ENCODE measurements at regions not wholly inside any gene's neighbourhood (a gene's known extent, or its start where the extent isn't known, plus 50 kb on each side); places are given as distances from the start of the nearest gene placed in this dataset.

- Histone ChIP-seq H4K20me1 (ENCODE audit: low read depth, low read length) (no peaks in the 10 kb centered on the region), H3K9ac (ENCODE audit: low read length) (no peak overlapping the region), H3K9me3 (ENCODE audit: insufficient read depth, low read length) (no peaks in the 10 kb centered on the region), H3K79me2 (ENCODE audit: insufficient read depth, low read length) (no peaks in the 10 kb centered on the region), H3K27me3 (ENCODE audit: low read length) (no peaks in the 10 kb centered on the region), H3K9me2 (replicated peaks; ENCODE audit: insufficient read depth, low read length) (no peaks in the 10 kb centered on the region), H3K4me3 (ENCODE audit: insufficient read depth, low read length, poor library complexity, severe bottlenecking) (no peak overlapping the region), H3F3A (ENCODE audit: insufficient read depth) (no peaks in the 10 kb centered on the region), H3K4me2 (ENCODE audit: low read depth, low read length, poor library complexity, severe bottlenecking) (no peak overlapping the region), H3K27ac (ENCODE audit: low read depth, low read length) (no peak overlapping the region), H2AFZ (ENCODE audit: low read depth, low read length, severe bottlenecking) (no peak overlapping the region), H3K36me3 (ENCODE audit: low read length) (no peaks in the 10 kb centered on the region)
- TF ChIP-seq CTCF (IDR thresholded peaks at IDR 0.05; ENCODE audit: insufficient read depth, low read length, poor library complexity, severe bottlenecking) (no peak), EZH2phosphoT487 (conservative IDR thresholded peaks at IDR 0.05; ENCODE audit: low read length) (no peak)
These were observed 63.4 kb upstream of the L3MBTL4 start for GRCh38 chr18:6478121-6478520.

- Histone ChIP-seq H3K79me2 (ENCODE audit: insufficient read depth, low read length) (no peaks in the 10 kb centered on the region), H3F3A (ENCODE audit: insufficient read depth) (no peaks in the 10 kb centered on the region), H3K9me2 (replicated peaks; ENCODE audit: insufficient read depth, low read length) (no peaks in the 10 kb centered on the region), H3K27ac (ENCODE audit: low read depth, low read length) (no peak overlapping the region), H3K9ac (ENCODE audit: low read length) (no peak overlapping the region), H3K4me3 (ENCODE audit: insufficient read depth, low read length, poor library complexity, severe bottlenecking) (no peak overlapping the region), H3K4me2 (ENCODE audit: low read depth, low read length, poor library complexity, severe bottlenecking) (no peak overlapping the region), H4K20me1 (ENCODE audit: low read depth, low read length) (no peaks in the 10 kb centered on the region), H3K9me3 (ENCODE audit: insufficient read depth, low read length) (no peaks in the 10 kb centered on the region), H3K36me3 (ENCODE audit: low read length) (no peaks in the 10 kb centered on the region), H2AFZ (ENCODE audit: low read depth, low read length, severe bottlenecking) (no peak overlapping the region), H3K27me3 (ENCODE audit: low read length) (no peaks in the 10 kb centered on the region)
- TF ChIP-seq CTCF (IDR thresholded peaks at IDR 0.05; ENCODE audit: insufficient read depth, low read length, poor library complexity, severe bottlenecking) (no peak), EZH2phosphoT487 (conservative IDR thresholded peaks at IDR 0.05; ENCODE audit: low read length) (no peak)
These were observed 65.0 kb upstream of the L3MBTL4 start for GRCh38 chr18:6479699-6480098.

GRCh38 chr18:6482198-6482977, 67.7 kb upstream of the L3MBTL4 start:
- Histone ChIP-seq H3K79me2 (ENCODE audit: insufficient read depth, low read length) (no peaks in the 10 kb centered on the region), H3F3A (ENCODE audit: insufficient read depth) (no peaks in the 10 kb centered on the region), H4K20me1 (ENCODE audit: low read depth, low read length) (no peaks in the 10 kb centered on the region), H2AFZ (ENCODE audit: low read depth, low read length, severe bottlenecking) (no peak overlapping the region), H3K9me3 (ENCODE audit: insufficient read depth, low read length) (no peaks in the 10 kb centered on the region), H3K4me3 (ENCODE audit: insufficient read depth, low read length, poor library complexity, severe bottlenecking) (no peak overlapping the region), H3K9ac (ENCODE audit: low read length) (no peak overlapping the region), H3K36me3 (ENCODE audit: low read length) (no peaks in the 10 kb centered on the region), H3K27me3 (ENCODE audit: low read length) (no peaks in the 10 kb centered on the region), H3K4me2 (ENCODE audit: low read depth, low read length, poor library complexity, severe bottlenecking) (no peak overlapping the region), H3K27ac (ENCODE audit: low read depth, low read length) (no peak overlapping the region), H3K9me2 (replicated peaks; ENCODE audit: insufficient read depth, low read length) (no peaks in the 10 kb centered on the region)
- no peak for TF ChIP-seq EZH2phosphoT487 (conservative IDR thresholded peaks at IDR 0.05; ENCODE audit: low read length)
- no peak for TF ChIP-seq CTCF (IDR thresholded peaks at IDR 0.05; ENCODE audit: insufficient read depth, low read length, poor library complexity, severe bottlenecking)

Data from SU-DHL-6 (cell line).